ENCODE measurements at regions not wholly inside any gene's neighbourhood (a gene's known extent, or its start where the extent isn't known, plus 50 kb on each side); places are given as distances from the start of the nearest gene placed in this dataset.

GRCh38 chr14:84929086-84929485 is 600.9 kb upstream of the FLRT2 start:
- TF ChIP-seq CTCF (IDR thresholded peaks at IDR 0.05) (no peak), POLR2AphosphoS5 (IDR thresholded peaks at IDR 0.05) (no peak)

Data from prostate gland (tissue), 2 donors.